Mammary epithelial cell (primary cell): ENCODE measurements at regions not wholly inside any gene's neighbourhood (a gene's known extent, or its start where the extent isn't known, plus 50 kb on each side); places are given as distances from the start of the nearest gene placed in this dataset.
"Not testable (repeated sequence)": the region's sequence is repeated elsewhere in the genome, so short reads cannot be mapped to it uniquely, and the experiment has no call there.

Experiments used
- EZH2 ChIP-seq: IDR thresholded peaks from 2 replicates; pipeline ENCODE4 v1.6.1; 2012; ENCODE audit warnings: low read length, inconsistent platforms, borderline replicate concordance
- TF ChIP-seq, protein P1 (sequence below), 2 donors: IDR thresholded peaks in 1 of 2; conservative IDR thresholded peaks in 1 of 2; 2 replicates each; pipeline ENCODE4 v1.5.1; 2011 to 2012; ENCODE audit warnings: inconsistent platforms in 2 of 2, low read length in 2 of 2, mild to moderate bottlenecking in 2 of 2, control low read depth in 1 of 2, low read depth in 1 of 2; ENCODE audit not compliant: insufficient read depth in 1 of 2; ENCODE audit errors: extremely low read depth in 1 of 2

DNA sequence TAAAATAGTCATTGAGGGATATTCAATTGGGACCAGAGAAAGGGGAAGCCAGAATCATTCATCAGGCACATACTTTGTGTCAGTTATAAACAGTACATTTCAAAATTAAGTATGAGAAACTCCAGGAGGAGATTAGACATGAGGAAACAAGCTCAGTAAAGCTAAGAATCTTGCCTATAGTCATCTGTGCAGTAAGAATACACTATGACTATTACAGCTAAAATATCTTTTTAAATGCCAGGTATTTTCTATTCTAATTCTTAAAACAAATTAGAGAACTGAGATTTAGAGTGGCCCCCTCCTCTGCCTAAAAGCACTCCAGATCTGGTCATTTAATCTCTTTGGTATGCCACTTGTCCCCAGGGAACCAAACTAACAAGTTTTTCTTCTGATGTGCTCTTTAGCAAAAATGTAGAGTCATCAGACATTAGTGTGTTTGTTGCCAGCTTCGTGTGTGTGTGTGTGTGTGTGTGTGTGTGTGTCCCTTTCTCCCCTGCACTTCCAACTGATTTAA, 541.1 kb downstream of the TTLL7 start:
- not testable (repeated sequence) for TF ChIP-seq EZH2
- TF ChIP-seq, protein P1, sequence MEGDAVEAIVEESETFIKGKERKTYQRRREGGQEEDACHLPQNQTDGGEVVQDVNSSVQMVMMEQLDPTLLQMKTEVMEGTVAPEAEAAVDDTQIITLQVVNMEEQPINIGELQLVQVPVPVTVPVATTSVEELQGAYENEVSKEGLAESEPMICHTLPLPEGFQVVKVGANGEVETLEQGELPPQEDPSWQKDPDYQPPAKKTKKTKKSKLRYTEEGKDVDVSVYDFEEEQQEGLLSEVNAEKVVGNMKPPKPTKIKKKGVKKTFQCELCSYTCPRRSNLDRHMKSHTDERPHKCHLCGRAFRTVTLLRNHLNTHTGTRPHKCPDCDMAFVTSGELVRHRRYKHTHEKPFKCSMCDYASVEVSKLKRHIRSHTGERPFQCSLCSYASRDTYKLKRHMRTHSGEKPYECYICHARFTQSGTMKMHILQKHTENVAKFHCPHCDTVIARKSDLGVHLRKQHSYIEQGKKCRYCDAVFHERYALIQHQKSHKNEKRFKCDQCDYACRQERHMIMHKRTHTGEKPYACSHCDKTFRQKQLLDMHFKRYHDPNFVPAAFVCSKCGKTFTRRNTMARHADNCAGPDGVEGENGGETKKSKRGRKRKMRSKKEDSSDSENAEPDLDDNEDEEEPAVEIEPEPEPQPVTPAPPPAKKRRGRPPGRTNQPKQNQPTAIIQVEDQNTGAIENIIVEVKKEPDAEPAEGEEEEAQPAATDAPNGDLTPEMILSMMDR (conservative IDR thresholded peaks at IDR 0.05 in 1 of 2, IDR thresholded peaks at IDR 0.05 in 1 of 2; ENCODE audit: extremely low read depth in 1 of 2, insufficient read depth in 1 of 2, low read depth in 1 of 2, low read length in 2 of 2) = not testable (repeated sequence)
